GM23248 (cell line): ENCODE measurements at regions not wholly inside any gene's neighbourhood (a gene's known extent, or its start where the extent isn't known, plus 50 kb on each side); places are given as distances from the start of the nearest gene placed in this dataset.

Experiments used
- DNase-seq: peaks from one replicate; pipeline ENCODE4 v3.0.0-alpha.2; 2015
- H2AFZ ChIP-seq: fragments of 200-600 bp; sonication (generic); 2 replicates; pipeline ENCODE4 v1.6.1; 2016; ENCODE audit warnings: antibody characterized with exemption
- H3F3A ChIP-seq: fragments of 200-600 bp; sonication (generic); 2 replicates; pipeline ENCODE4 v1.6.1; 2016; ENCODE audit warnings: mild to moderate bottlenecking, antibody characterized with exemption, mixed run types; ENCODE audit not compliant: insufficient read depth
- H3K27ac ChIP-seq: fragments of 200-600 bp; sonication (generic); 2 replicates; pipeline ENCODE4 v1.5.1; 2016; ENCODE audit warnings: mild to moderate bottlenecking
- H3K27me3 ChIP-seq: fragments of 200-600 bp; sonication (generic); replicated peaks from 2 replicates; pipeline ENCODE4 v1.6.1; 2016; ENCODE audit warnings: mild to moderate bottlenecking; ENCODE audit not compliant: insufficient read depth
- H3K36me3 ChIP-seq: fragments of 200-600 bp; sonication (generic); 2 replicates; pipeline ENCODE4 v1.6.1; 2016; ENCODE audit warnings: low read depth, mild to moderate bottlenecking
- H3K4me1 ChIP-seq: fragments of 200-600 bp; sonication (generic); 2 replicates; pipeline ENCODE4 v1.6.1; 2016; ENCODE audit warnings: mild to moderate bottlenecking; ENCODE audit not compliant: insufficient read depth
- H3K4me2 ChIP-seq: fragments of 200-600 bp; sonication (generic); one replicate; pipeline ENCODE4 v1.6.1; 2016; ENCODE audit warnings: mild to moderate bottlenecking; ENCODE audit not compliant: unreplicated experiment
- H3K4me3 ChIP-seq: fragments of 200-600 bp; sonication (generic); 2 replicates; pipeline ENCODE4 v1.5.1; 2016; ENCODE audit warnings: mild to moderate bottlenecking
- H3K79me2 ChIP-seq: fragments of 200-600 bp; sonication (generic); 2 replicates; pipeline ENCODE4 v1.6.1; 2016; ENCODE audit warnings: mild to moderate bottlenecking; ENCODE audit not compliant: insufficient read depth
- H3K9ac ChIP-seq: fragments of 200-600 bp; sonication (generic); 2 replicates; pipeline ENCODE4 v1.6.1; 2016; ENCODE audit warnings: mild to moderate bottlenecking
- H3K9me2 ChIP-seq: fragments of 200-600 bp; sonication (generic); 2 replicates; pipeline ENCODE4 v1.6.1; 2016; ENCODE audit warnings: mixed run types, mild to moderate bottlenecking, moderate library complexity; ENCODE audit not compliant: insufficient read depth
- H3K9me3 ChIP-seq: fragments of 200-600 bp; sonication (generic); one replicate; pipeline ENCODE4 v1.6.1; 2017; ENCODE audit warnings: low read depth
- H4K20me1 ChIP-seq: fragments of 200-600 bp; sonication (generic); 2 replicates; pipeline ENCODE4 v1.6.0; 2016; ENCODE audit not compliant: insufficient read depth
- EZH2 ChIP-seq: fragments of 200-600 bp; sonication (generic); IDR thresholded peaks from 2 replicates; pipeline ENCODE4 v1.6.1; 2018; ENCODE audit warnings: antibody characterized with exemption, mild to moderate bottlenecking; ENCODE audit not compliant: insufficient read depth, poor library complexity, severe bottlenecking
- EZH2phosphoT487 ChIP-seq: fragments of 200-600 bp; sonication (generic); IDR thresholded peaks from 2 replicates; pipeline ENCODE4 v1.6.1; 2018; ENCODE audit warnings: antibody characterized with exemption, moderate library complexity, mild to moderate bottlenecking, low read depth; ENCODE audit not compliant: insufficient read depth
- WGBS, 2 experiments: methylation state at CpG; one replicate each; pipeline ENCODE4 v1.1.6; 2015 to 2017; ENCODE audit warnings: low lambda C conversion rate in 2 of 2, low coverage in 1 of 2; ENCODE audit errors: missing lambda C conversion rate in 2 of 2; 5-methylcytosine and 5-hydroxymethylcytosine counted together
- in situ Hi-C: fragments of 300-500 bp; cut with MboI; formaldehyde crosslinking; loops from 2 replicates; pipeline ENCODE4 v1.15.0; 2020

- 45 to 51% methylated on average over 3 of the region's 3 CpGs for WGBS, 2 experiments
- in situ Hi-C loops, result no loop called here
- no peak overlapping the region for H3K4me2 ChIP-seq
These were observed 319.2 kb upstream of the MOCS1 start for GRCh38 chr6:40253420-40253819.

GRCh38 chr6:40252531-40253258 lies 318.4 kb upstream of the MOCS1 start:
- H3K27me3 ChIP-seq, result no peaks in the 10 kb centered on the region
- no peak for DNase-seq
- in situ Hi-C loops, result no loop called here
- H3F3A ChIP-seq, result no peaks in the 10 kb centered on the region
- H3K9ac ChIP-seq, result no peak overlapping the region
- no peak overlapping the region for H3K4me3 ChIP-seq
- no peak overlapping the region for H3K4me2 ChIP-seq
- no peaks in the 10 kb centered on the region for H3K79me2 ChIP-seq
- 20 to 23% methylated on average over 4 of the region's 4 CpGs for WGBS, 2 experiments
- H3K9me3 ChIP-seq, result no peaks in the 10 kb centered on the region
- no peak overlapping the region for H3K27ac ChIP-seq
- TF ChIP-seq EZH2, result no peak
- TF ChIP-seq EZH2phosphoT487, result no peak
- no peaks in the 10 kb centered on the region for H3K4me1 ChIP-seq
- H3K9me2 ChIP-seq, result no peaks in the 10 kb centered on the region
- H4K20me1 ChIP-seq, result no peaks in the 10 kb centered on the region
- H3K36me3 ChIP-seq, result no peaks in the 10 kb centered on the region
- H2AFZ ChIP-seq, result no peak overlapping the region

More at GRCh38 chr6:40253420-40253819, 319.2 kb upstream of the MOCS1 start:
- Histone ChIP-seq H3K27ac (no peak overlapping the region), H3K9ac (no peak overlapping the region), H3K27me3 (no peaks in the 10 kb centered on the region), H2AFZ (no peak overlapping the region), H3K9me3 (no peaks in the 10 kb centered on the region), H3K4me1 (no peaks in the 10 kb centered on the region), H3K9me2 (no peaks in the 10 kb centered on the region), H3F3A (no peaks in the 10 kb centered on the region), H4K20me1 (no peaks in the 10 kb centered on the region), H3K36me3 (no peaks in the 10 kb centered on the region), H3K4me3 (no peak overlapping the region), H3K79me2 (no peaks in the 10 kb centered on the region)
- TF ChIP-seq EZH2 (no peak), EZH2phosphoT487 (no peak)
- DNase-seq, result no peak

- H3K9me3 ChIP-seq, result no peaks in the 10 kb centered on the region
- H3K4me1 ChIP-seq, result no peaks in the 10 kb centered on the region
- H3K9me2 ChIP-seq, result no peaks in the 10 kb centered on the region
- H3K79me2 ChIP-seq, result no peaks in the 10 kb centered on the region
- H3F3A ChIP-seq, result no peaks in the 10 kb centered on the region
- no peak for DNase-seq
- in situ Hi-C loops, result no loop called here
- 51 to 57% methylated on average over 3 of the region's 3 CpGs for WGBS, 2 experiments
- no peak for TF ChIP-seq EZH2phosphoT487
- no peak for TF ChIP-seq EZH2
- H3K9ac ChIP-seq, result no peak overlapping the region
- H3K4me3 ChIP-seq, result no peak overlapping the region
- no peak overlapping the region for H3K4me2 ChIP-seq
- H2AFZ ChIP-seq, result no peak overlapping the region
- no peaks in the 10 kb centered on the region for H3K27me3 ChIP-seq
- H3K27ac ChIP-seq, result no peak overlapping the region
- H4K20me1 ChIP-seq, result no peaks in the 10 kb centered on the region
- H3K36me3 ChIP-seq, result no peaks in the 10 kb centered on the region
These were observed 317.5 kb upstream of the MOCS1 start for GRCh38 chr6:40251637-40252300.

- Histone ChIP-seq H3K9me3 (no peaks in the 10 kb centered on the region), H3K9ac (no peak overlapping the region), H3F3A (no peaks in the 10 kb centered on the region), H3K27ac (no peak overlapping the region), H4K20me1 (no peaks in the 10 kb centered on the region), H3K79me2 (no peaks in the 10 kb centered on the region), H3K9me2 (no peaks in the 10 kb centered on the region), H3K27me3 (no peaks in the 10 kb centered on the region), H3K36me3 (no peaks in the 10 kb centered on the region), H3K4me2 (no peak overlapping the region), H3K4me1 (no peaks in the 10 kb centered on the region), H2AFZ (no peak overlapping the region), H3K4me3 (no peak overlapping the region)
- in situ Hi-C loops, result no loop called here
- DNase-seq, result no peak
- no peak for TF ChIP-seq EZH2
- no peak for TF ChIP-seq EZH2phosphoT487
These were observed 315.7 kb upstream of the MOCS1 start for GRCh38 chr6:40249935-40250334.
